NCI-H82 (cell line): ENCODE measurements at regions not wholly inside any gene's neighbourhood (a gene's known extent, or its start where the extent isn't known, plus 50 kb on each side); places are given as distances from the start of the nearest gene placed in this dataset.
A peak's percentile ranks its signal among the peaks of the same experiment; 100 is the strongest.
"Not testable (repeated sequence)": the region's sequence is repeated elsewhere in the genome, so short reads cannot be mapped to it uniquely, and the experiment has no call there.

Source experiments
- DNase-seq: peaks from one replicate; lab custom pipeline; 2025; lab: John Stamatoyannopoulos, UW

DNA sequence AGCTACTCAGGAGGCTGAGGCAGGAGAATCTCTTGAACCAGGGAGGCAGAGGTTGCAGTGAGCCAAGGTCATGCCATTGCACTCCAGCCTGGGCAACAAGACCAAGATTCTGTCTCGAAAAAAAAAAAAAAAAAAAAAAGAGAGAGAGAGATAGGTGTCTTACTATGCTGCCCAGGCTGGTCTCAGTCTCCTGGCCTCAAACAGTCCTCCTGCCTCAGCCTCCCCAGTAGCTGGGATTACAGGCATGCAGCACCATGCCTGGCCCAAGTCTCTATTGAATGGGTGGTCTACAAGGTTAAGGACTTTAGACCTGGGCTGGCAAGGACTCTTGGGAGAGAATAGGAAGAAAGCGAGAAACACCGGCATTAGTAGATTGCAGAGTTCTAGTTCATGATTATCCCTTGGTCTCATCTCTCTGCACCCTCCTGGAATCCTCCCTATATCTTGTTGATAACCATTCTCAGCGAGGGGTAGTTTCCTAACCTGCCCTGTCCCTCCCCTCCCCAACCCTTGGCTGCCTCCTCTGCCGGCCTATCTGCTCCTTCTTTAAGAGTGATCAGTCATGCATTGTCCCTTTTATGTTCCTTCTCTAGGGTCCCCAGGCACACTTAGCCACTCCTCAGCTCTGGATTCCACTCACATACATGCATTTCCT is 128.1 kb upstream of the MAP1LC3B2 start:
- DNase-seq, result no peak

DNA sequence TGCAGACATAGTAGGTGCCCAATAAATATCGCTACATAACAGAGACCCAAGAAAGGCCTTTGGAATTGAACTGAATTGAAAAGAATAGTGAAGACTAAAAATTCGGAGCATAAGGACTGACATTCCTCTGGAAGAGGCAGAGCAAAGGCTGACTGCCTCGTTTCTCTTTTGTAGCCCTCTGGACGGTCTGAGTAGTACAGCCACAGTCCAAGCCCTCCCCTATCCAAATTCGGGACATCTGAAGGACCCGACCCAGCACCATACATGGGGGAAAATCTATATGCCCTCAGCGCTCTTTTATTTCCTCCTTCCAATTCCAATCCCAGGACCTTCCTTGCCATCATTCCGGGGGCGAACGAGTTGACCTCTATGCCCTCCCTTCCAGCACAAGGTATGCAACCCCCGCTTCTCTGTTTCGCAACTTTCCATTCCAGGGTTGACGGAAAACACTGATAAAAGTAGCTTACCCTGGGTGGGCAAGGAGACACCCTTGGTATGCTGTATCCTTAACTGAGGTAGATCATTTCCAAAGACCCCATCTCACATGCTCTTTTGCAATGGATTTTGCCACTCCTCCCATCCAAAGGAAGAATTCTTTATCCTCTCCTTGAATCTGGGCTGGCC is 127.4 kb upstream of the MAP1LC3B2 start:
- DNase-seq, result no peak

DNA sequence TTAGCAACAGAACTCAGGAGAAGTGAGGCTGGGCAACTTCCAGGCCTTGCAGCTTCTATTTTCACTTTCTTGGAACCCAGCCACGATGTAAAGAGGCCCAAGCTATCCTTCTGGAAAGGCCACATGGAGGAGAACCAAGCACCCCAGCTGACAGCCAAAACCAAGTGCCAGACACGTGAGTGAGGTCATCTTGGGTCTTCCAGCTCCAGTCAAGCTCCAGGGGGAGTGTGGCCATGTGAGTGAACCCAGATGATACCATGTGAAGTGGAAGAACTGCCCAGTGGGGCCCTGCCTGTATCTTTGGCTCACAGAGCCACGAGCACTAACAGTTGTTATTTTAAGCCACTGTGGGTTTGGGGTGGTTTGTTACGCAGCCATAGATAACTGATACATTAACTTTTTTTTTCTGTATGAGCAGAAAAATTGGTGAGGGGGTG is 126.8 kb upstream of the MAP1LC3B2 start:
- DNase-seq, result no peak

DNA sequence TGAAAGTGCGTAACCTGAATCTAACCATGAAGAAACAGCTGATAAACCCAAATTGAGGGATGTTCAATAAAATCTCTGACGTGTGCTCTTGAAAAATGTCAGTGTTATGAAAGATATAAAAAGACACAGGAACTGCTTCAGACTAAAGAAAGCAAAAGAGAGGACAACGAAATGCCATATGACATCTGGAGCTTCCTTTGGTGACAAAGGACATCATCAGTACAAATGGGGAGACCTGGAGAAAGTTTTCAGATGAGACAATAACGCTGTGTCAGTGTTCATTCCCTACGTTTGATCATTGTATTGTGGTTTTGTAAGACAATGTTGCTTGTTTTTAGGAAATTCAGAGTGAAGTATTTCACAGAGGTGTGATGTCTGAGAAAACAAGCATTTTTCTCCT is 125.9 kb upstream of the MAP1LC3B2 start:
- no peak for DNase-seq

DNA sequence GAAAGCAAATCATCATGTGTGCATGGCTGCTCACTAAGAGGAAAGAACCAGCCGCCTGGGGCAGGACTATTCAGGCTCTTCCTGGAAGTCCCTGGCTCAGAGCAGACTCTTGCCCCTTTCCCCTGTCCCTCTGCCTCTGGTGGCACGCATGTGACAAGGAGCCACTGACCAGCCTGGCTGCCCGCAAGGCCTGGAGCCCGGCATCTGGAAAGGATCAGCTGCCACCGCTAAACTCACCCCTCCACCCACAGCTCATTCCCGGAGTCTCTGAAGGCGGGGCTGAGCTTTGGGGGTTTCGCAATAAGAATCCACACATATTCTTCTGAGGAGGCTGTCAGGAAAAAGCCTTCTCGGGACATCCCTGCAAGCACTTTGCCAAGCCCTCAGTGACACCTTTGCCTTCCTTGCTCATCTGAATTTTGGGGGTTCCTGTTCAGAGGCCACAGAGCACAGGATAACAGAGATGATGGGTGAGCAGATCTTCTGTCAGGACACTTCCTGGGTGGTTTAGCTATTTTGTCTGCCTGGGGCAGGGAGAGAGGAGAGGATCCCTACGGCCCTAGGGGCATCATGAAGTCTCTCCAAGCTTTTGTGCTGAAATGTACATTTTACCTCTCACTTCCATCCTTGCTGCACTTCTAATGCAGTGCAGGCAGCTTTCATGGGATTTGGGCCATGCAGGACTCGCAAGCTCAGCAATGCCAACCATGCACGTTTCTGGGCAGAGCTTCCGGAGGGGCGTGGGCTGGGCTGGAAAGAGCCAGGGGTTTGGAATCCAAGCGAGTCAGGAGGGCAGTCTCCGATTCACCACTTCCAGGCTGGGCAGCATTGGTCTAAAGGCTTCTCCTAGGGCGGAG is 124.8 kb upstream of the MAP1LC3B2 start:
- DNase-seq, result peak; percentile 66

DNA sequence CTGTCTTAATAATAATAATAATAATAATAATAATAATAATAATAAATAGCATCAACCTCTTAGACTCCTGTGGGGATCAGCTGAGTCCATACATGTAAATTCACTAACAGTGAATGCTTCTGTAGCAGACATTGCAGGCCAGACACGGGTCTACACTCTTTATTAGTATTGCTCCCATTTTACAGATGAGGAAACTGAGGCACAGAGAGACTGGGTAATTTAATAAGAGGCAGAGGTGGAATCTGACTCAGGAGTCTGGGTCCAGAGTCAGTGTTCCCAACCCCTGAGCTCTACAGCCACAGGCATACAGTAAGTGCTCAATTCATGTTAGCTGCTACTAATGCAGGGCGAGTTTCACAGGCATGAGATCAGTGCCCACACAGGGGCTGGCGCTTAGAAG is 123.2 kb upstream of the MAP1LC3B2 start:
- no peak for DNase-seq

DNA sequence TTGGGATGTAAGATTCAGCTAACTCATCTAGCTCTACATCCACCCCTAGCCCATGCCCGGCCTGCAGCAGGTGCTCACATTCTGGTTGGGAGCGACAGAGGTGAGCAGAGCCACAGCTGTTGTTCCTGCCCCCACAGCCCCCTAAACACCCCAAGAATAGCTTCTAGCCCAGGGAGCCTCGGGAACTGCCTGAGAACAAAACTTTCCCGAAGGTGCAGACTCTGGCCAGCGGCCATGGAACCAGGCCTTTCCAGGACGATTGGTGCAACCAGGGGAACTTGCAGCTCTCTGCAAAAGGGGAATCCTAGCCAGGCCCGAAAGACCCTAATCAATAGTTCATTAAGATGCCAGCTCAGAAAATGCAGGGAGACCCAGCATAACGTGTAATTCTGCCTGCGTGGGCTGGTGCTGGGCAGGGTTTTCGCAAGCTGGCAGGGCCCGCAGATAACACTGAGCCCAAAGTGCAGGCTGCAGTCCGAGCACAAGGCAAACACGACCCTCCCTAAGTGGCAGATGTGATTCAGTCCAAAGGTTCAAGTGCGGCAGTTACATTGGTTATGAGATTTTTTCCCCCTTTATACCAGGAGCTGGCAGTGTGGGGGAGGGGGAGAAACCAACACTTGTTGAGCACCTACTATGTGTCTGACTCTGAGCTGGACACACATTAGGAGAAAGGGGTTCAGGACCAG is 122.5 kb upstream of the MAP1LC3B2 start:
- no peak for DNase-seq

DNA sequence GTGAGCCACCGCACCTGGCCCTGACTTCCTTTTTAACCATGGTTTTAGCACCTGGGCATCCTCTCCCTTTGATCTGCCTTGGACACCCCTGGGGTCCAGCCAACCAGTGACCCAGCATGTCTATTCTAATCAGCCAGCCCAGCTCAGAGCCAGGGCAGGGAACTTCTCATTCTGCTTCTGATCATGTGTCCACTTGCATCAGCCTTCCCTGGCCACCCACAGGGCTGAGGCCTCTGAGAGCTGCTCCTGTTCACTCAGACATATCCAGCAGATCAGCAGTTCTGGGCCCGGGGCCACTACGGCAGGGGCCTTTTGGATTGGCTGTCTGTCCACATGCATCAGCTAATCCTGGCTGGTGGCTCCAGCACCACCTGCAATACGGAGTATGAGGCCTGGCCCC is 117.9 kb upstream of the MAP1LC3B2 start:
- DNase-seq, result no peak

DNA sequence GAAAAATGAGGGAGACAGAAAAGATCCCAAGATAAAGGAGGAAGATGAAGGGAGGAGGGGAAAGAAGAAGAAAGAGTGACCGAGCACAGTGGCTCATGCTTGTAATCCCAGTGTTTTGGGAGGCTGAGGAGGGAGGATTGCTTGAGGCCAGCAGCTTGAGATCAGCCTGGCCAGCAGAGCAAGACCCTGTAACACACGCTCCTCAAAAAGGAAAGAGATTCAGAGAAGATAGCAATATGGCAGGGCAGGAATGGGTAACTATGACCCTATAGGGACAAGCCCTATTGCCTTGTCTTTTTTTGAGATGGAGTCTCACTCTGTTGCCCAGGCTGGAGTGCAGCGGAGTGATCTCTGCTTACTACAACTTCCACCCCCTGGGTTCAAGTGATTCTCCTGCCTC is 116.9 kb upstream of the MAP1LC3B2 start:
- no peak for DNase-seq

DNA sequence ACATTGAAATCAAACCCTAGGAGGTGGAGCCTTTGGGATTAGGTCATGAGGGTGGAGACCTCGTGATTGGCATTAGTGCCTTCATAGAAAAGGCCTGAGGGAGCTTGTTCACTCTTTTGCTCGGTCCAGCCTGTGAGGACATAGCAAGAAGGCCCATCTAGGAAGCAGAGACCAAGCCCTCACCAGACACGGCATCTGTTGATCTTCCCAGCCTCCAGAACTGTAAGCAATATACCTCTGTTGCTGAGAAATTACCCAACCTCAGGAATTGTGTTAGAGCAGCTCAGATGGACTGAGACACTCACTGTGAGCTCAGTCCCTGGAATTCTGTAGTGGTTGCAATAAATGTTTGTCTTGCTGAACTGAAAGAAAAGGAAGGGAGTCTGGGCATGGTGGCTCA is 116.2 kb upstream of the MAP1LC3B2 start:
- DNase-seq, result no peak

DNA sequence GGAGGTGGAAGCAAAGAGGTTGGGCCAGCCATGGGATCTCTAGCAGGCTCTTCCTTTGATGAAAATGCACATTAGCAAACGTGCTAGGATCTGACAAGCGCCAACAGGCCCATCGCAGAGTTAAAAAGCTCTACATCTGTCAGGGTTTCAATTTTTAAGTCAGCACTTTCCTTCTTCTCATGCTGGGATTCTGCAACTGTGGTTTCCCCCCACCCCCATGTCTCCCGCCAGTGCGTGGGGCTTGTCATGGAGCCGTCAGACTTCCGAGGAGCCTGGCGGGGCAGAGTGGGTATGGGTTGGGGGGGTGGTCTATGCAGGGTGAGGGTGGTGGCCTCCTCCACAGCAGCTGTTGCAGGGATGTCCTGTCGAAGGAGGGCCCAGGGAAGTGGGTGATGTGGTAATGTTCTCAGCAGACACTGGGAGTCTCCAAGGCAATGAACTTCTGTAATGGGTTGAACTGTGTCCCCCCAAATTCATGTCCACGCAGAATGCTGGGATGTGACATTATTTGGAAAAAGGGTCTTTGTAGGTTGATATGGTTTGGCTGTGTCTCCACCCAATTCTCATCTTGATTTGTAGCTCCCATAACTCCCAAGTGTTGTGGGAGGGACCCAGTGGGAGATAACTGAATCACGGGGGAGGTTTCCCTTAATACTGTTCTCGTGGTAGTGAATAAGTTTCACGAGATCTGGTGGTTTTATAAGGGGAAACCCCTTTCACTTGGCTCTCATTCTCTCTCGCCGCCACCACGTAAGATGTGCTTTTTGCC is 115.2 kb upstream of the MAP1LC3B2 start:
- no peak for DNase-seq

DNA sequence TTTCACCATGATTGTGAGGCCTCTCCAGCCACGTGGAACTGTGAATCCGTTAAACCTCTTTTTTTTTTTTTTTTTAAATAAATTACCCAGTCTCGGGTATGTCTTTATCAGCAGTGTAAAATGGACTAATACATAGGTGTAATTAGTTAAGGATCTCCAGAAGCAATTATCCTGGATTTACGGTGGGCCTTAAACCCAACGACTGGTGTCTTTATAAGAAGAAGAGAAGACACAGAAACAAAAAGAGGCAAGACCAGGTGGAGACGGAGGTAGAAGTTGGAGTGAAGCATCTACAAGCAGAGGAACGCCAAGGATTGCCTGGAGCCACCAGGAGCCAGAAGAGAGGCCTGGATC is 114.6 kb upstream of the MAP1LC3B2 start:
- no peak for DNase-seq

DNA sequence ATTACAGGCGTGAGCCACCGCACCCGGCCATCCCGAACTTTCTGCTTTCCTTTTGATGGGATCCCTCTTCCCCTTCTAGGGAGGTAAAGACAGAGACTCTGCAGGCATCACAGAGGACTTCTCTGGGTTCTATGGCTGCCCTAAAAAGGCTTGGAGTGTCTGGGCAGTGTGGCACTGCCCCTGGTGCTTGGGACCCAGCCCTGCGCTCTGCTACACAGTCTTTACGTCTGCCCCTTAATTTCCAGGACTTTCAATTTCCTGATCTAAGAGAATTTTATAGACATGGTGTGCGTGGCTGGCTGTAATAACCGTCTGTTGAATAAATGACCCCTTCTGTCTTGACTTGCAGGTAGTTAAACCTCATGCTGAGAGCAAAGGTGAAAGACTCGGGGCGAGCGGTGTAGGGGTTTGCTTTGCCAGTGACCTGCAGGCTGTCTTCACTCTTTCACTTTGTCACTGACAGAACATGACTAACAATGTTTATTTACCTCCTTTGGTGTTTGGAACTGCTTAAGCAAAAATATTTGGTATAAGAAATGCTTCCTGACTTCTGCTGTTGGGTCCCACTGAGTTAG is 110.9 kb upstream of the MAP1LC3B2 start:
- no peak for DNase-seq

DNA sequence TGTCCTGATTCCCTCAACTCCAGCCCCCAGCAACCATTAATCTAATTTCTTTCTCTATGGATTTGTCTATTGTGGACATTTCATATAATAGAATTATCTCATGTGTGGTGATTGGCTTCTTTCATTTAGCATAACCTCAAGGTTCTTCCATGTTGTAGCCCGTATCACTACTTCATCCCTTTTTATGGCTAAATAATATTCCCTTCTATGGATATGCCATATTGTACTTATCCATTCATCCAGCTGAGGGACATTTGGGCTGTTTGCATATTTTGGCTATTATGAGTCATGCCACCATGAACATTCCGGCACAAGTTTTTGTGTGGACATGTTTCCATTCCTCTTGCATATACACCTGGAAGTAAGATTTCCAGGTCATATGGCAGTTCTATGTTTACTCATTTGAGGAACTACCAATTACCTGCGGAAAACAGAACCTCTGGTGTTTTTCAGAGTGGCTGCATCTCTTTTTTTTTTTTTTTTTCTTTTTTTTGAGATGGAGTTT is 108.7 kb upstream of the MAP1LC3B2 start:
- no peak for DNase-seq

DNA sequence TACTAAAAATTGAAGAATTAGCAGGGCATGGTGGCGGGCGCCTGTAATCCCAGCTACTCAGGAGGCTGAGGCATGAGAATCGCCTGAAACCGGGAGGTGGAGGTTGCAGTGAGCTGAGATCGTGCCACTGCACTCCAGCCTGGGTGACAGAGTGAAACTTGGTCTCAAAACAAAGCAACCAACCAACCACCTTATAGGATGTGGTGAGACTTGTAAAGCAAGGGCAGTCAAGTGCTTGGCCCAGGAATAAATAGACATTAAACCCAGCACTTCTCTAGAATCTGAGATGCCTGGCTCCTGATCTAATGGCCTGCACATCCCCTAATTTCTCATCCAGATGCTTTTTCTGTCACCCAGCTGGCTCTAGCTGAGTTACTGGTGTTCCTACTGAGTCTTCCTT is 106.2 kb upstream of the MAP1LC3B2 start:
- DNase-seq, result not testable (repeated sequence)

DNA sequence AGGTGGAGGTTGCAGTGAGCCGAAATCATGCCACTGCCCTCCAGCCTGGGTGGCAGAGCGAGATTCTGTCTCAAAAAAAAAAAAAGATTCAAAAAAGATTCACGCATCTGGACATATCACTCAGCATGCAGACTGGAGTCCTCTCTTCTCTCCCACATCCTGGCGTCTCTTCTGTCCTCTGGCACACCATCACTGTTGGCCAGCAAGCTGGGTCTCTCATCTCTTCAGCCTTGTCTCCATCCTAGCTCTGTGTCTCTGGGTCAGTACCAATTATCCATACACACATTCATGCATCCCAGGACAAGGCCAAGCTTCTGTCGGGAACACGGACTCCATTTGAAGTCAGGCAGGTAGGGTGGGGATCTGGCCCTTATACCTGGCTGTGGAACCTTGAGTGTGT is 105.5 kb upstream of the MAP1LC3B2 start:
- DNase-seq, result no peak

DNA sequence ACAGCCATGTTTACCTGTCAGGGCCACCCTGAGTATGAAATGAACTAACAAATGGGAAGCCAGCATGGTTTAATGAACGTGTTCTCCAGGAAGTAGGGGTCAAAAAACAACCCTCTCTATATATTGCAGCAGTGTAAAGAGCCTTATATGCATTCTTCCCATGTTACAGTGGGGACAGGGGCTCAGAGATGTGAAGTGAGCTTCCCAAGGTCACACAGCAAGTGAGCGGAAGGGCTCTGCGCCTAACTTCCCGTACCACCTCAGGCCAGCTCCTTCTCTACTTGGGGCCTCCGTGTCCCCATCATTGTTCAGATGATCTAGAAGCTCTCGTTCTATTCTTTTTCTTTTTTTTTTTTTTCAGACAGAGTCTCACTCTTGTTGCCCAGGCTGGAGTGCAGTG is 105.1 kb upstream of the MAP1LC3B2 start:
- no peak for DNase-seq

DNA sequence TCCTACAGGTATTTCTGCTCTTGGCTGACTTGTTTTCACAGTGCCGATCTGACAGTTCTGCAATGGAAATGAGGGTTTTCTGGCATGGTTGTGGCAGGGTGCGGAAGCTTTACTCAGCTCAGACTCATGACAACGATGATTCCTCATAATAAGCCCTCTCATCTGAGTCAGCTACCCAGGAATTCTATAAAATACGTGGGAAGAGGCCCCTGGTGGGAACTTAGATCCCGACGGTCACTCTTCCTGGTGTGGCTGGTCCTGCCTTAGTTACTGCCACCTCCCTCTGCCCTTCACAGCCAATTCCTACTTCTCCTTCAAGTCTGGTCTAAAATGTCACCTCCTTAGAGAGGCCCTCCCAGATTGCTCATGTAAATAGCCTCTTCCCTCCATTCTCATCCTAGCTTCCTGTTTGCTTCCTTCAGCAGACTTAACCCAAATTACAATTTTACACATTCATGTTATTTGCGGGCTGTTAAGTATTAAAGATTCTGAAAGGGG is 104.2 kb upstream of the MAP1LC3B2 start:
- DNase-seq, result no peak

DNA sequence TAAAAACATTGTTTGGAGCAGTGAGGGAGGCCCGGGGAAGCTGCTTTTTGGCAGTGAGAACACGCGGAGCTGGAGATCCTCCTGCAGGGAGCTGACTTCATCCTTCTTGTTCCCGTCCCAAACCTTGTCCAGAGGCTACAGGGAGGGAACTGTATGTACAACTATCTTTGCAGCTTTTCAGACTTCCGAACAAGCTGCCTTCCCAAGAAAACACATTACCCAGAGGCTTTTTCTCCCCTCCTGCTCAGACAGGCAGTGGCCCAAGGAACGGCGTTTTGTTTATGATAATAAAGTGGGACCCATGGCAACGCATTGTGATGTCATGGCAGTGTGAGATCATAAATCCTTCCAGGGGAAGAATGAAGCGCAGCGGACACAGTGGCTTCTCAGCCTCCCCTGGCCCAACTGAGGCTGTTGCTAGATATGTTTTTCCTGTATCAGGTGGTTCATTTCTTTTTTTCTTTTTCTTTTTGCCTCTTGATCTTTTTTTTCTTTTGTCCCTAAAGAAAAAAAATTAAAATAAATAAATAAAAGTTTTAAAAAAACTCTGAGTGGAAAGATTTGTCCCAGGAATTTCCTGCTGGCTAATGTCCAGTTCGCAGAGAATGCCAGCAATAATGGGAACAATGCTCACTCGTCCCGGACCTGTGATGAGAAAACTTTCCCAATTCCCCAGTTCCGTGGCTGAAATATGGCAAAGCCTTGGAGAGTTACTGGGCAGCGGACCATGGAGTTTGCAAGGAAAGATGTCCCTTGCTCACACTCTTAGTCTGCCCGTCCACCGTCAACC is 103.4 kb upstream of the MAP1LC3B2 start:
- DNase-seq, result peak; percentile 40
